CD4-positive, alpha-beta T cell (primary cell): ENCODE measurements at regions not wholly inside any gene's neighbourhood (a gene's known extent, or its start where the extent isn't known, plus 50 kb on each side); places are given as distances from the start of the nearest gene placed in this dataset.

Experiments
- ATAC-seq: fragments of 200-7000 bp; cut with Tn5 transposase; one replicate; pipeline ENCODE4 v1.10.0; 2022; ENCODE audit warnings: mild to moderate bottlenecking; ENCODE audit not compliant: poor library complexity
- CTCF ChIA-PET: fragments of 350-600 bp; sonication (Branson Sonifier 250); formaldehyde crosslinking; loops from one replicate; lab custom pipeline; 2021; ENCODE audit warnings: antibody characterized with exemption, inconsistent platforms; lab: Charles Lee
- POLR2A ChIA-PET: fragments of 350-600 bp; sonication (Branson Sonifier 250); formaldehyde crosslinking; loops from one replicate; lab custom pipeline; 2021; ENCODE audit warnings: antibody characterized with exemption, inconsistent platforms; lab: Charles Lee
- DNase-seq, 14 experiments: peaks; one replicate each; pipeline ENCODE4 v3.0.0-alpha.2; 2013 to 2020; ENCODE audit warnings: mixed read lengths in 2 of 14
- H3K27ac ChIP-seq, 2 donors: one replicate each; pipeline versions ENCODE4 v1.5.1 to v1.7.0; 2013; ENCODE audit warnings: low read length in 2 of 2, low read depth in 1 of 2, mild to moderate bottlenecking in 1 of 2
- H3K27me3 ChIP-seq, 2 experiments: 1 replicate in 1 of 2; 2 replicates in 1 of 2; pipeline versions ENCODE4 v1.6.1 to v1.7.0; 2013; ENCODE audit warnings: low read length in 2 of 2, control low read depth in 1 of 2, mild to moderate bottlenecking in 1 of 2, moderate library complexity in 1 of 2; ENCODE audit not compliant: insufficient read depth in 2 of 2, control insufficient read depth in 1 of 2
- H3K36me3 ChIP-seq: one replicate; pipeline ENCODE4 v1.6.1; 2013; ENCODE audit warnings: low read length, control low read depth; ENCODE audit not compliant: insufficient read depth
- H3K4me1 ChIP-seq: one replicate; pipeline ENCODE4 v1.6.1; 2013; ENCODE audit warnings: low read length, control low read depth; ENCODE audit not compliant: insufficient read depth
- H3K4me3 ChIP-seq: one replicate; pipeline ENCODE4 v1.5.1; 2013; ENCODE audit warnings: mild to moderate bottlenecking, low read length, moderate library complexity
- H3K9me3 ChIP-seq, 2 experiments: 1 replicate in 1 of 2; 2 replicates in 1 of 2; pipeline versions ENCODE4 v1.6.1 to v1.7.0; 2013; ENCODE audit warnings: low read length in 2 of 2, mild to moderate bottlenecking in 2 of 2, control low read depth in 1 of 2, moderate library complexity in 1 of 2; ENCODE audit not compliant: control insufficient read depth in 1 of 2, insufficient read depth in 1 of 2
- H3K27ac Mint-ChIP-seq: one replicate; pipeline ENCODE4 v1.8.0; 2020; ENCODE audit warnings: mixed read lengths
- H3K27me3 Mint-ChIP-seq: one replicate; pipeline ENCODE4 v1.8.0; 2021; ENCODE audit warnings: mixed read lengths
- H3K36me3 Mint-ChIP-seq: one replicate; pipeline ENCODE4 v1.8.0; 2021; ENCODE audit warnings: low read depth, mixed read lengths
- H3K4me1 Mint-ChIP-seq: one replicate; pipeline ENCODE4 v1.8.0; 2021; ENCODE audit warnings: low read depth, mixed read lengths
- H3K4me3 Mint-ChIP-seq: one replicate; pipeline ENCODE4 v1.8.0; 2020; ENCODE audit warnings: mild to moderate bottlenecking, mixed read lengths
- H3K9me3 Mint-ChIP-seq: one replicate; pipeline ENCODE4 v1.8.0; 2020; ENCODE audit warnings: mixed read lengths
- CTCF ChIP-seq: fragments of 200-600 bp; IDR thresholded peaks from one replicate; pipeline ENCODE4 v1.8.0; 2022; ENCODE audit warnings: antibody characterized with exemption, mild to moderate bottlenecking
- intact Hi-C, 2 experiments: fragments of 100-400 bp; cut with DNase I in 1 of 2; cut with micrococcal nuclease in 1 of 2; formaldehyde crosslinking; loops; one replicate each; pipeline versions ENCODE4 v1.15.1 to v1.9.0; 2023 to 2025; cut with DNase I, micrococcal nuclease

- no peak for ATAC-seq
- Mint-ChIP-seq H3K4me3 (no peak overlapping the region), H3K4me1 (no peaks in the 10 kb centered on the region), H3K27ac (no peak overlapping the region), H3K36me3 (no peaks in the 10 kb centered on the region), H3K27me3 (peaks cover 3% of the 10 kb centered on the region), H3K9me3 (peaks cover 3% of the 10 kb centered on the region)
- peaks cover 14 to 31% of the 10 kb centered on the region in 2 experiments for H3K9me3 ChIP-seq
- H3K27me3 ChIP-seq = no peaks in the 10 kb centered on the region
- H3K4me3 ChIP-seq = no peak overlapping the region
- H3K27ac ChIP-seq = no peak overlapping the region
- intact Hi-C loops = no loop called here
- no peaks in the 10 kb centered on the region for H3K4me1 ChIP-seq
- TF ChIP-seq CTCF = no peak
- DNase-seq = no peak
- ChIA-PET POLR2A (no interaction called here), CTCF (no interaction called here)
- H3K36me3 ChIP-seq = no peaks in the 10 kb centered on the region
These were observed 1518.5 kb downstream of the BRD1 start for GRCh38 chr22:48309115-48309705.

- Mint-ChIP-seq H3K27me3 (no peaks in the 10 kb centered on the region), H3K36me3 (no peaks in the 10 kb centered on the region), H3K4me3 (no peak overlapping the region), H3K4me1 (no peaks in the 10 kb centered on the region), H3K9me3 (peaks cover 3% of the 10 kb centered on the region), H3K27ac (no peak overlapping the region)
- Histone ChIP-seq H3K4me1 (no peaks in the 10 kb centered on the region), H3K27me3 (no peaks in the 10 kb centered on the region), H3K4me3 (no peak overlapping the region), H3K27ac (no peak overlapping the region), H3K36me3 (no peaks in the 10 kb centered on the region), H3K9me3 (peaks cover 14 to 28% of the 10 kb centered on the region in 2 experiments)
- intact Hi-C loops = no loop called here
- ATAC-seq = no peak
- POLR2A ChIA-PET = no interaction called here
- TF ChIP-seq CTCF = no peak
- CTCF ChIA-PET = no interaction called here
- no peak for DNase-seq
These were observed 1519.7 kb downstream of the BRD1 start for GRCh38 chr22:48307931-48308330.

GRCh38 chr22:48306785-48307510 lies 1520.7 kb downstream of the BRD1 start:
- DNase-seq = no peak
- POLR2A ChIA-PET = no interaction called here

More at GRCh38 chr22:48306785-48307510, 1520.7 kb downstream of the BRD1 start:
- H3K9me3 ChIP-seq = peaks cover 11 to 21% of the 10 kb centered on the region in 2 experiments
- H3K27ac ChIP-seq = no peak overlapping the region
- TF ChIP-seq CTCF = no peak
- no peak overlapping the region for H3K4me3 Mint-ChIP-seq
- no peaks in the 10 kb centered on the region for H3K36me3 Mint-ChIP-seq
- intact Hi-C loops = no loop called here
- ATAC-seq = no peak
- H3K27me3 ChIP-seq = no peaks in the 10 kb centered on the region
- no peaks in the 10 kb centered on the region for H3K4me1 ChIP-seq
- no peak overlapping the region for H3K4me3 ChIP-seq
- H3K9me3 Mint-ChIP-seq = peaks cover 3% of the 10 kb centered on the region
- CTCF ChIA-PET = no interaction called here
- no peaks in the 10 kb centered on the region for H3K36me3 ChIP-seq
- H3K27me3 Mint-ChIP-seq = no peaks in the 10 kb centered on the region
- no peak overlapping the region for H3K27ac Mint-ChIP-seq
- no peaks in the 10 kb centered on the region for H3K4me1 Mint-ChIP-seq
